Cardiac muscle cell (in vitro differentiated cells and primary cell): ENCODE measurements at regions not wholly inside any gene's neighbourhood (a gene's known extent, or its start where the extent isn't known, plus 50 kb on each side); places are given as distances from the start of the nearest gene placed in this dataset.
"Not testable (repeated sequence)": the region's sequence is repeated elsewhere in the genome, so short reads cannot be mapped to it uniquely, and the experiment has no call there.

Source experiments
- DNase-seq, 2 donors: peaks; one replicate each; pipeline versions ENCODE4 v3.0.0 to v3.0.0-alpha.2; 2010 to 2017; ENCODE audit warnings: low read depth in 1 of 2, low spot score in 1 of 2
- H3K27ac ChIP-seq: fragments of 200-600 bp; sonication (generic); 2 replicates; pipeline ENCODE4 v1.5.1; 2016
- H3K27me3 ChIP-seq: fragments of 200-600 bp; sonication (generic); 2 replicates; pipeline ENCODE4 v1.6.0; 2016; ENCODE audit warnings: control low read depth
- H3K36me3 ChIP-seq: fragments of 200-600 bp; sonication (generic); 2 replicates; pipeline ENCODE4 v1.5.1; 2016; ENCODE audit warnings: control low read depth
- H3K4me1 ChIP-seq: fragments of 200-600 bp; sonication (generic); 2 replicates; pipeline ENCODE4 v1.8.1; 2017; ENCODE audit warnings: low read depth, mild to moderate bottlenecking, mixed run types
- H3K4me3 ChIP-seq: fragments of 200-600 bp; sonication (generic); 2 replicates; pipeline ENCODE4 v1.5.1; 2016; ENCODE audit warnings: mild to moderate bottlenecking
- H3K9me3 ChIP-seq: fragments of 200-600 bp; sonication (generic); 2 replicates; pipeline ENCODE4 v1.5.1; 2017; ENCODE audit warnings: low read depth, mild to moderate bottlenecking, control low read depth
- CTCF ChIP-seq: IDR thresholded peaks from 2 replicates; pipeline ENCODE4 v1.5.1; 2012; ENCODE audit warnings: low read depth, mild to moderate bottlenecking, low read length

DNA sequence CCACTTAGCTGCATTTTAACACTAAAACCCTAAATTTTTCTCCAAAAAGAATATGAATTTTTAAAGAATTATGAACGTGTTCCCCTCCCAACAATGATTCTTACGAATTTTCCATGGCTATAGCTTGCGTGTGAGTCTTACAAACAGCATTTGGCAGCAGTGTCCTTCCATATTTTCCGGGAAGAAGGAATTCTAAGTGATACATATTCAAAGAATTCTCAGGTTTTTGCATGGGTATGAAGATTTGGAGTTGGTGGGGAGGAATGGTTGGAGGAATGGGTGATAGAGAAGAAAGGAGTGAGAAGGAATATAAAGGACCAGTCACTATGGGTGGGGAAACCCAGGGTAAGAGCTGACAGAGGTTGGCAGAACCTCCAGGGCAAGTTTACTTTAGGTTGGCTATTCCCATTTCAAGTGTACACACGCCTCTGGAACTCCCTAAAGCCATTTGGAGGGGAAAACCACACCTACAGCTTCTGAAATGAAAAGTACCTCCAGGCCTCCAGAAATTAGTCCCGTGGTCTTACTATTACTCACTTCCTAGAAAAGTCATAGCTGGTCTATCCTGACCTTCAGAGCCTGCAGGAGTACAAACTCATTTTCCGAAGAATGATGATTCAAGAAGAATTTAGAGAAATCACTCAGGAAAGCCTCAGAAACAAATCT is 420.8 kb upstream of the DIPK2B start:
- Histone ChIP-seq H3K4me3 (no peak overlapping the region), H3K27ac (no peak overlapping the region), H3K27me3 (no peaks in the 10 kb centered on the region), H3K4me1 (peaks cover 2% of the 10 kb centered on the region), H3K9me3 (no peaks in the 10 kb centered on the region), H3K36me3 (no peaks in the 10 kb centered on the region)
- DNase-seq: peak in 1 of 2 donors; percentile 38
- TF ChIP-seq CTCF: no peak

- no peak for TF ChIP-seq CTCF
- H3K36me3 ChIP-seq: no peaks in the 10 kb centered on the region
- no peak overlapping the region for H3K27ac ChIP-seq
- peak; percentile 7 to 17 for DNase-seq
- H3K9me3 ChIP-seq: no peaks in the 10 kb centered on the region
- no peak overlapping the region for H3K4me3 ChIP-seq
- H3K27me3 ChIP-seq: no peaks in the 10 kb centered on the region
- H3K4me1 ChIP-seq: peaks cover 2% of the 10 kb centered on the region
Measured at GRCh38 chrX:45619290-45619689, 418.6 kb upstream of the DIPK2B start.

DNA sequence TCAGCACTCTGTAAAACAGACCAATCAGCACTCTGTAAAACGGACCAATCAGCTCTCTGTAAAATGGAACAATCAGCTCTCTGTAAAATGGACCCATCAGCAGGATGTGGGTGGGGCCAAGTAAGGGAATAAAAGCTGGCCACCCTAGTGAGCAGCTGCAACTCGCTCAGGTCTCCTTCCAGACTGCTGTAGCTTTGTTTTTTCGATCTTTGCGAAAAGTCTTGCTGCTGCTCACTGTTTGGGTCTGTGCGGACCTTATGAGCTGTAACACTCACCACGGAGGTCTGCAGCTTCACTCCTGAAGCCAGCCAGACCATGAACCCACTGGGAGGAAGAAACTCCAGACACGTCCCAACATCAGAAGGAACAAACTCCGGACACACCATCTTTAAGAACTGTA is 414.9 kb upstream of the DIPK2B start:
- not testable (repeated sequence) for H3K9me3 ChIP-seq, H3K4me3 ChIP-seq, H3K27me3 ChIP-seq, H3K4me1 ChIP-seq, DNase-seq, H3K36me3 ChIP-seq, H3K27ac ChIP-seq

DNA sequence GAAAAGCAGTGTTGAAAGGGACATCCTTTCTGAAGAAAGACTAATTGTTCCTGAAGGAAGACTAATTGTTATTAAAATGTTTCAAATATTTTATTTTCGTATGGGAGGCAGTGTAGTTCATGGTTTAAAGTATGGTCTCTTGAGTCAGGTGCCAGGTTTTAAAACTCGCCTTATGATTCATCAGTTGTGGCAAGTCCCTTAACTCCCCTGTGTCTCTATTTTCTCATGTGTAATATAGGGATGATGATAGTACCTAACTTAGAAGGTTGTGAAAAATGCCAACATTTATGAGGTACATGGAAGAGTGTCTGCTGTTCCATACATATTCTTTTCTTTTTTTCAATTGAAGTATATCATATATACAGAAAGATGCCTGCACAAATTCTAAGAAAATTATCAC is 414.2 kb upstream of the DIPK2B start:
- Histone ChIP-seq H3K4me1 (peaks cover 2% of the 10 kb centered on the region), H3K27ac (no peak overlapping the region), H3K27me3 (no peaks in the 10 kb centered on the region), H3K9me3 (no peaks in the 10 kb centered on the region), H3K4me3 (no peak overlapping the region), H3K36me3 (no peaks in the 10 kb centered on the region)
- DNase-seq: no peak
- TF ChIP-seq CTCF: no peak

GRCh38 chrX:45602151-45602550 is 401.5 kb upstream of the DIPK2B start:
- Histone ChIP-seq H3K9me3 (no peaks in the 10 kb centered on the region), H3K4me1 (no peaks in the 10 kb centered on the region), H3K27ac (no peak overlapping the region), H3K36me3 (no peaks in the 10 kb centered on the region), H3K27me3 (no peaks in the 10 kb centered on the region), H3K4me3 (no peak overlapping the region)
- TF ChIP-seq CTCF: no peak
- DNase-seq: no peak

- H3K36me3 ChIP-seq: no peaks in the 10 kb centered on the region
- no peaks in the 10 kb centered on the region for H3K9me3 ChIP-seq
- no peaks in the 10 kb centered on the region for H3K4me1 ChIP-seq
- no peak overlapping the region for H3K4me3 ChIP-seq
- DNase-seq: no peak
- no peak overlapping the region for H3K27ac ChIP-seq
- no peaks in the 10 kb centered on the region for H3K27me3 ChIP-seq
- no peak for TF ChIP-seq CTCF
Measured at GRCh38 chrX:45601052-45601451, 400.4 kb upstream of the DIPK2B start.
